Heart left ventricle (tissue), 16 donors: ENCODE measurements at regions not wholly inside any gene's neighbourhood (a gene's known extent, or its start where the extent isn't known, plus 50 kb on each side); places are given as distances from the start of the nearest gene placed in this dataset.

Experiments used
- ATAC-seq, 4 donors: fragments of 200-7000 bp; cut with Tn5 transposase; one replicate each; pipeline ENCODE4 v1.9.1; 2020 to 2022; ENCODE audit warnings: moderate library complexity in 4 of 4, mild to moderate bottlenecking in 3 of 4, moderate number of reproducible peaks in 1 of 4
- DNase-seq, 5 donors: peaks; one replicate each; pipeline ENCODE4 v3.0.0-alpha.2; 2020
- H3K27ac ChIP-seq, 12 donors: fragments of 200-600 bp; sonication (generic) in 4 of 12; one replicate each; pipeline versions ENCODE4 v1.5.0 to v1.8.0; 2016 to 2022; ENCODE audit warnings: mild to moderate bottlenecking in 2 of 12
- H3K27me3 ChIP-seq, 9 donors: fragments of 200-600 bp; sonication (generic) in 2 of 9; one replicate each; pipeline versions ENCODE4 v1.5.1 to v1.8.0; 2016 to 2022; ENCODE audit warnings: mild to moderate bottlenecking in 3 of 9
- H3K36me3 ChIP-seq, 9 donors: fragments of 200-600 bp; sonication (generic) in 2 of 9; one replicate each; pipeline versions ENCODE4 v1.5.0 to v1.8.0; 2018 to 2022; ENCODE audit warnings: mild to moderate bottlenecking in 2 of 9
- H3K4me1 ChIP-seq, 12 donors: fragments of 200-600 bp; sonication (generic) in 4 of 12; one replicate each; pipeline versions ENCODE4 v1.5.0 to v1.8.0; 2016 to 2022; ENCODE audit warnings: mild to moderate bottlenecking in 3 of 12
- H3K4me3 ChIP-seq, 12 donors: fragments of 200-600 bp; sonication (generic) in 4 of 12; one replicate each; pipeline versions ENCODE4 v1.5.0 to v1.8.0; 2017 to 2022; ENCODE audit warnings: mild to moderate bottlenecking in 9 of 12, moderate library complexity in 4 of 12
- H3K9me3 ChIP-seq, 12 donors: fragments of 200-600 bp; sonication (generic) in 4 of 12; one replicate each; pipeline versions ENCODE4 v1.5.0 to v1.8.0; 2016 to 2022; ENCODE audit warnings: mild to moderate bottlenecking in 1 of 12
- CTCF ChIP-seq, 12 donors: fragments of 200-600 bp; sonication (generic) in 4 of 12; IDR thresholded peaks; one replicate each; pipeline versions ENCODE4 v1.5.0 to v1.8.0; 2018 to 2022; ENCODE audit warnings: antibody characterized with exemption in 12 of 12, mild to moderate bottlenecking in 5 of 12
- POLR2A ChIP-seq, 2 donors: fragments of 450-650 bp; IDR thresholded peaks; one replicate each; pipeline ENCODE4 v1.6.1; 2017; ENCODE audit warnings: antibody characterized with exemption in 2 of 2, mild to moderate bottlenecking in 2 of 2, moderate library complexity in 2 of 2
- WGBS, 4 donors: extraction: QIAGEN DNeasy Blood & Tissue Kit in 2 of 4; methylation state at CpG; one replicate each; pipeline versions ENCODE4 v1.1.5 to v1.1.7; 2013 to 2018; 5-methylcytosine and 5-hydroxymethylcytosine counted together
- intact Hi-C, 10 donors: fragments of 100-400 bp; cut with DNase I; formaldehyde crosslinking; loops; one replicate each; pipeline versions ENCODE4 v1.11.1 to v1.14.2; 2022
- donor health status: ischemic (EF 13 %, LVEDD 7.1; RV severe dilation, severe dysfunction).
- donor health status: healthy with polysubstance abuse.
- donor health status: DM: no; HTN: yes; CAD: no.
- donor health status: DM: no; HTN: no; CAD: no.
- donor health status: ischemic (EF 25% LVEDD 6.9; RV normal size, moderate dysfunction).
- donor health status: ischemic (EF 25% LVEDD 5.7; RV mildly dilated, moderate dysfunction).
- donor health status: healthy.
- donor health status: DM: yes; HTN: yes; CAD: no.
- donor health status: ischemic (EF 35%, LVEDD 5.7; RV mildly dilated, moderate dysfunction).
- donor health status: nonischemic (EF 11% LVEDD 7.7; RV severe dilation, severe dysfunction).
- donor health status: DM: yes; HTN: yes; CAD: no.
- donor health status: PGD.
- donor health status: ischemic (EF 29% LVEDD 5.4; RV normal size, mild dysfunction).
- donor health status: nonischemic (EF 23%, LVEDD 6.1; RV moderate dilation, normal function).

- no peak overlapping the region for H3K27ac ChIP-seq
- DNase-seq (no peak), ATAC-seq (no peak)
- no peaks in the 10 kb centered on the region for H3K27me3 ChIP-seq
- TF ChIP-seq CTCF (IDR thresholded peaks at IDR 0.05), result no peak
- TF ChIP-seq POLR2A (IDR thresholded peaks at IDR 0.05), result no peak
- H3K4me1 ChIP-seq, result no peaks in the 10 kb centered on the region
- H3K36me3 ChIP-seq, result no peaks in the 10 kb centered on the region
- intact Hi-C loops, result no loop called here
- H3K4me3 ChIP-seq, result no peak overlapping the region
- WGBS, 4 donors, result 86 to 94% (median 89%) methylated on average over 6 of the region's 6 CpGs
- H3K9me3 ChIP-seq, result peaks cover 0 to 19% (median 3%) of the 10 kb centered on the region in 12 donors
Measured at GRCh38 chr11:109192864-109193263, 229.1 kb upstream of the C11orf87 start.

- H3K27ac ChIP-seq, result no peak overlapping the region
- no peak overlapping the region for H3K4me3 ChIP-seq
- 62 to 78% (median 72%) methylated on average over 1 of the region's 1 CpG for WGBS, 4 donors
- H3K36me3 ChIP-seq, result no peaks in the 10 kb centered on the region
- no peaks in the 10 kb centered on the region for H3K27me3 ChIP-seq
- peaks cover 0 to 14% (median 3%) of the 10 kb centered on the region in 12 donors for H3K9me3 ChIP-seq
- no peaks in the 10 kb centered on the region for H3K4me1 ChIP-seq
- intact Hi-C loops, result no loop called here
- no peak for TF ChIP-seq POLR2A (IDR thresholded peaks at IDR 0.05)
- no peak for TF ChIP-seq CTCF (IDR thresholded peaks at IDR 0.05)
- no peak for ATAC-seq
- DNase-seq, result no peak
Measured at GRCh38 chr11:109193880-109194279, 228.1 kb upstream of the C11orf87 start.

- intact Hi-C loops, result no loop called here
- Histone ChIP-seq H3K4me3 (no peak overlapping the region), H3K9me3 (peaks cover 0 to 13% (median 3%) of the 10 kb centered on the region in 12 donors), H3K4me1 (no peaks in the 10 kb centered on the region), H3K36me3 (no peaks in the 10 kb centered on the region), H3K27me3 (no peaks in the 10 kb centered on the region), H3K27ac (no peak overlapping the region)
- TF ChIP-seq CTCF (IDR thresholded peaks at IDR 0.05) (no peak), POLR2A (IDR thresholded peaks at IDR 0.05) (no peak)
- DNase-seq, result no peak
- WGBS, 4 donors, result 77 to 89% (median 80%) methylated on average over 2 of the region's 2 CpGs
- no peak for ATAC-seq
Measured at GRCh38 chr11:109196016-109196415, 226.0 kb upstream of the C11orf87 start.

GRCh38 chr11:109197656-109198055 is 224.3 kb upstream of the C11orf87 start:
- WGBS, 4 donors, result 60 to 81% (median 73%) methylated on average over 1 of the region's 1 CpG
- intact Hi-C loops, result no loop called here

More at GRCh38 chr11:109197656-109198055, 224.3 kb upstream of the C11orf87 start:
- Histone ChIP-seq H3K27me3 (no peaks in the 10 kb centered on the region), H3K4me3 (no peak overlapping the region), H3K9me3 (peaks cover 0 to 1% (median 0%) of the 10 kb centered on the region in 12 donors), H3K4me1 (no peaks in the 10 kb centered on the region), H3K27ac (no peak overlapping the region), H3K36me3 (no peaks in the 10 kb centered on the region)
- no peak for ATAC-seq
- no peak for DNase-seq
- TF ChIP-seq POLR2A (IDR thresholded peaks at IDR 0.05) (no peak), CTCF (IDR thresholded peaks at IDR 0.05) (no peak)
